ENCODE measurements at regions not wholly inside any gene's neighbourhood (a gene's known extent, or its start where the extent isn't known, plus 50 kb on each side); places are given as distances from the start of the nearest gene placed in this dataset.

- BruUV-seq (replicated peaks), result no TSS peak
- H3K27ac ChIP-seq (ENCODE audit: insufficient read depth, low read depth, low read length), result no peak overlapping the region
- H3K4me2 ChIP-seq (ENCODE audit: insufficient read depth, low read length), result no peak overlapping the region
- no peak for DNase-seq (ENCODE audit: low read depth, low spot score)
- H3K9me3 ChIP-seq (replicated peaks; ENCODE audit: control insufficient read depth, insufficient read depth, low read length), result no peaks in the 10 kb centered on the region
- no peaks in the 10 kb centered on the region for H4K20me1 ChIP-seq (replicated peaks; ENCODE audit: control insufficient read depth, extremely low read depth, insufficient read depth, low read length)
- TF ChIP-seq JUN (IDR thresholded peaks at IDR 0.05; ENCODE audit: borderline replicate concordance, insufficient read depth, insufficient read length, low read depth) (no peak), GATA2 (IDR thresholded peaks at IDR 0.05; ENCODE audit: insufficient read depth, insufficient read length, low read depth, low read length) (no peak), EZH2 (IDR thresholded peaks at IDR 0.05; ENCODE audit: borderline replicate concordance, low read depth, low read length, severe bottlenecking) (no peak), POLR2AphosphoS5 (IDR thresholded peaks at IDR 0.05; ENCODE audit: insufficient read depth, low read depth, low read length) (no peak), FOS (IDR thresholded peaks at IDR 0.05; ENCODE audit: borderline replicate concordance, insufficient read depth, low read length) (no peak)
- no peaks in the 10 kb centered on the region for H3K36me3 ChIP-seq (ENCODE audit: control insufficient read depth in 2 of 2, extremely low read depth in 1 of 2, insufficient read depth in 2 of 2, low read length in 2 of 2)
- no peaks in the 10 kb centered on the region for H3K27me3 ChIP-seq (ENCODE audit: control insufficient read depth in 2 of 2, insufficient read depth in 2 of 2, low read length in 2 of 2)
- intact Hi-C loops (cut with micrococcal nuclease), result no loop called here
- ChIA-PET CTCF (no interaction called here), POLR2A (no interaction called here)
- dilution Hi-C loops (cut with MboI; ENCODE audit: extremely low pct_ligation_motif_present, low sequenced_read_pairs), result no loop called here
- no peak overlapping the region for H2AFZ ChIP-seq (ENCODE audit: low read depth, low read length)
- H3K9ac ChIP-seq (replicated peaks; ENCODE audit: extremely low read depth, insufficient read depth, low read length), result no peak overlapping the region
- no peaks in the 10 kb centered on the region for H3K9me1 ChIP-seq (replicated peaks; ENCODE audit: control insufficient read depth, extremely low read depth, insufficient read depth, low read length)
- no peak for FAIRE-seq
- no peaks in the 10 kb centered on the region for H3K4me1 ChIP-seq (ENCODE audit: control insufficient read depth, extremely low read depth, insufficient read depth, low read length)
- H3K79me2 ChIP-seq (ENCODE audit: control insufficient read depth, insufficient read depth, low read length), result no peaks in the 10 kb centered on the region
- H3K4me3 ChIP-seq (replicated peaks in 1 of 3; ENCODE audit: insufficient read depth in 1 of 3, low read depth in 1 of 3, low read length in 3 of 3), result no peak overlapping the region
These were observed 144.1 kb downstream of the RBFOX3 start for GRCh38 chr17:79466562-79467350.

GRCh38 chr17:79465681-79466025 lies 145.2 kb downstream of the RBFOX3 start:
- TF ChIP-seq GATA2 (IDR thresholded peaks at IDR 0.05; ENCODE audit: insufficient read depth, insufficient read length, low read depth, low read length) (no peak), MYC (IDR thresholded peaks at IDR 0.05; ENCODE audit: low read depth, low read length) (no peak), FOS (IDR thresholded peaks at IDR 0.05; ENCODE audit: borderline replicate concordance, insufficient read depth, low read length) (no peak), POLR2A (IDR thresholded peaks at IDR 0.05; ENCODE audit: low read depth, low read length) (no peak), JUN (IDR thresholded peaks at IDR 0.05; ENCODE audit: borderline replicate concordance, insufficient read depth, insufficient read length, low read depth) (no peak), EZH2 (IDR thresholded peaks at IDR 0.05; ENCODE audit: borderline replicate concordance, low read depth, low read length, severe bottlenecking) (no peak), POLR2AphosphoS5 (IDR thresholded peaks at IDR 0.05; ENCODE audit: insufficient read depth, low read depth, low read length) (no peak)
- TF ChIP-seq, protein P1, sequence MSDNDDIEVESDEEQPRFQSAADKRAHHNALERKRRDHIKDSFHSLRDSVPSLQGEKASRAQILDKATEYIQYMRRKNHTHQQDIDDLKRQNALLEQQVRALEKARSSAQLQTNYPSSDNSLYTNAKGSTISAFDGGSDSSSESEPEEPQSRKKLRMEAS (IDR thresholded peaks at IDR 0.05; ENCODE audit: insufficient read depth, insufficient read length), result no peak
- intact Hi-C loops (cut with micrococcal nuclease) (no loop called here), dilution Hi-C loops (cut with MboI; ENCODE audit: extremely low pct_ligation_motif_present, low sequenced_read_pairs) (no loop called here)
- Histone ChIP-seq H3K4me3 (replicated peaks in 1 of 3; ENCODE audit: insufficient read depth in 1 of 3, low read depth in 1 of 3, low read length in 3 of 3) (no peak overlapping the region), H3K27ac (ENCODE audit: insufficient read depth, low read depth, low read length) (no peak overlapping the region), H2AFZ (ENCODE audit: low read depth, low read length) (no peak overlapping the region), H3K27me3 (ENCODE audit: control insufficient read depth in 2 of 2, insufficient read depth in 2 of 2, low read length in 2 of 2) (no peaks in the 10 kb centered on the region), H3K36me3 (ENCODE audit: control insufficient read depth in 2 of 2, extremely low read depth in 1 of 2, insufficient read depth in 2 of 2, low read length in 2 of 2) (no peaks in the 10 kb centered on the region), H3K4me2 (ENCODE audit: insufficient read depth, low read length) (no peak overlapping the region), H3K9ac (replicated peaks; ENCODE audit: extremely low read depth, insufficient read depth, low read length) (no peak overlapping the region), H3K4me1 (ENCODE audit: control insufficient read depth, extremely low read depth, insufficient read depth, low read length) (no peaks in the 10 kb centered on the region), H4K20me1 (replicated peaks; ENCODE audit: control insufficient read depth, extremely low read depth, insufficient read depth, low read length) (no peaks in the 10 kb centered on the region), H3K79me2 (ENCODE audit: control insufficient read depth, insufficient read depth, low read length) (no peaks in the 10 kb centered on the region), H3K9me3 (replicated peaks; ENCODE audit: control insufficient read depth, insufficient read depth, low read length) (no peaks in the 10 kb centered on the region), H3K9me1 (replicated peaks; ENCODE audit: control insufficient read depth, extremely low read depth, insufficient read depth, low read length) (no peaks in the 10 kb centered on the region)
- no peak for DNase-seq (ENCODE audit: low read depth, low spot score)
- ChIA-PET POLR2A (no interaction called here), CTCF (no interaction called here)
- no peak for FAIRE-seq
- no TSS peak for BruUV-seq (replicated peaks)
